Heart left ventricle (tissue), 16 donors: ENCODE measurements at regions not wholly inside any gene's neighbourhood (a gene's known extent, or its start where the extent isn't known, plus 50 kb on each side); places are given as distances from the start of the nearest gene placed in this dataset.

Experiments
- ATAC-seq, 4 donors: fragments of 200-7000 bp; cut with Tn5 transposase; one replicate each; pipeline ENCODE4 v1.9.1; 2020 to 2022; ENCODE audit warnings: moderate library complexity in 4 of 4, mild to moderate bottlenecking in 3 of 4, moderate number of reproducible peaks in 1 of 4
- DNase-seq, 5 donors: peaks; one replicate each; pipeline ENCODE4 v3.0.0-alpha.2; 2020
- H3K27ac ChIP-seq, 12 donors: fragments of 200-600 bp; sonication (generic) in 4 of 12; one replicate each; pipeline versions ENCODE4 v1.5.0 to v1.8.0; 2016 to 2022; ENCODE audit warnings: mild to moderate bottlenecking in 2 of 12
- H3K27me3 ChIP-seq, 9 donors: fragments of 200-600 bp; sonication (generic) in 2 of 9; one replicate each; pipeline versions ENCODE4 v1.5.1 to v1.8.0; 2016 to 2022; ENCODE audit warnings: mild to moderate bottlenecking in 3 of 9
- H3K36me3 ChIP-seq, 9 donors: fragments of 200-600 bp; sonication (generic) in 2 of 9; one replicate each; pipeline versions ENCODE4 v1.5.0 to v1.8.0; 2018 to 2022; ENCODE audit warnings: mild to moderate bottlenecking in 2 of 9
- H3K4me1 ChIP-seq, 12 donors: fragments of 200-600 bp; sonication (generic) in 4 of 12; one replicate each; pipeline versions ENCODE4 v1.5.0 to v1.8.0; 2016 to 2022; ENCODE audit warnings: mild to moderate bottlenecking in 3 of 12
- H3K4me3 ChIP-seq, 12 donors: fragments of 200-600 bp; sonication (generic) in 4 of 12; one replicate each; pipeline versions ENCODE4 v1.5.0 to v1.8.0; 2017 to 2022; ENCODE audit warnings: mild to moderate bottlenecking in 9 of 12, moderate library complexity in 4 of 12
- H3K9me3 ChIP-seq, 12 donors: fragments of 200-600 bp; sonication (generic) in 4 of 12; one replicate each; pipeline versions ENCODE4 v1.5.0 to v1.8.0; 2016 to 2022; ENCODE audit warnings: mild to moderate bottlenecking in 1 of 12
- CTCF ChIP-seq, 12 donors: fragments of 200-600 bp; sonication (generic) in 4 of 12; IDR thresholded peaks; one replicate each; pipeline versions ENCODE4 v1.5.0 to v1.8.0; 2018 to 2022; ENCODE audit warnings: antibody characterized with exemption in 12 of 12, mild to moderate bottlenecking in 5 of 12
- POLR2A ChIP-seq, 2 donors: fragments of 450-650 bp; IDR thresholded peaks; one replicate each; pipeline ENCODE4 v1.6.1; 2017; ENCODE audit warnings: antibody characterized with exemption in 2 of 2, mild to moderate bottlenecking in 2 of 2, moderate library complexity in 2 of 2
- WGBS, 4 donors: extraction: QIAGEN DNeasy Blood & Tissue Kit in 2 of 4; methylation state at CpG; one replicate each; pipeline versions ENCODE4 v1.1.5 to v1.1.7; 2013 to 2018; 5-methylcytosine and 5-hydroxymethylcytosine counted together
- intact Hi-C, 10 donors: fragments of 100-400 bp; cut with DNase I; formaldehyde crosslinking; loops; one replicate each; pipeline versions ENCODE4 v1.11.1 to v1.14.2; 2022
- donor health status: ischemic (EF 13 %, LVEDD 7.1; RV severe dilation, severe dysfunction).
- donor health status: healthy with polysubstance abuse.
- donor health status: DM: no; HTN: yes; CAD: no.
- donor health status: DM: no; HTN: no; CAD: no.
- donor health status: ischemic (EF 25% LVEDD 6.9; RV normal size, moderate dysfunction).
- donor health status: ischemic (EF 25% LVEDD 5.7; RV mildly dilated, moderate dysfunction).
- donor health status: healthy.
- donor health status: DM: yes; HTN: yes; CAD: no.
- donor health status: ischemic (EF 35%, LVEDD 5.7; RV mildly dilated, moderate dysfunction).
- donor health status: nonischemic (EF 11% LVEDD 7.7; RV severe dilation, severe dysfunction).
- donor health status: DM: yes; HTN: yes; CAD: no.
- donor health status: PGD.
- donor health status: ischemic (EF 29% LVEDD 5.4; RV normal size, mild dysfunction).
- donor health status: nonischemic (EF 23%, LVEDD 6.1; RV moderate dilation, normal function).

GRCh38 chr2:58826795-58827194, 585.7 kb upstream of the FANCL start:
- TF ChIP-seq CTCF (IDR thresholded peaks at IDR 0.05) (no peak), POLR2A (IDR thresholded peaks at IDR 0.05) (no peak)
- intact Hi-C loops: no loop called here
- Histone ChIP-seq H3K27me3 (no peaks in the 10 kb centered on the region), H3K4me1 (no peaks in the 10 kb centered on the region), H3K36me3 (no peaks in the 10 kb centered on the region), H3K4me3 (no peak overlapping the region), H3K27ac (no peak overlapping the region), H3K9me3 (peaks cover 0 to 54% (median 33%) of the 10 kb centered on the region in 12 donors)
- no peak for DNase-seq
- WGBS, 4 donors: 89 to 96% (median 90%) methylated on average over 2 of the region's 2 CpGs
- ATAC-seq: no peak

- H3K36me3 ChIP-seq: no peaks in the 10 kb centered on the region
- ATAC-seq (no peak), DNase-seq (no peak)
- H3K27ac ChIP-seq: no peak overlapping the region
- H3K27me3 ChIP-seq: no peaks in the 10 kb centered on the region
- TF ChIP-seq POLR2A (IDR thresholded peaks at IDR 0.05) (no peak), CTCF (IDR thresholded peaks at IDR 0.05) (no peak)
- 55 to 65% (median 61%) methylated on average over 4 of the region's 4 CpGs for WGBS, 4 donors
- H3K4me3 ChIP-seq: no peak overlapping the region
- intact Hi-C loops: no loop called here
- H3K4me1 ChIP-seq: no peaks in the 10 kb centered on the region
- no peaks in the 10 kb centered on the region for H3K9me3 ChIP-seq
Measured at GRCh38 chr2:58812771-58813344, 571.7 kb upstream of the FANCL start.

GRCh38 chr2:58805126-58805525, 564.0 kb upstream of the FANCL start:
- DNase-seq (no peak), ATAC-seq (no peak)
- Histone ChIP-seq H3K9me3 (no peaks in the 10 kb centered on the region), H3K36me3 (no peaks in the 10 kb centered on the region), H3K27me3 (no peaks in the 10 kb centered on the region), H3K4me3 (no peak overlapping the region), H3K4me1 (no peaks in the 10 kb centered on the region), H3K27ac (no peak overlapping the region)
- TF ChIP-seq POLR2A (IDR thresholded peaks at IDR 0.05): no peak
- no peak for TF ChIP-seq CTCF (IDR thresholded peaks at IDR 0.05)
- intact Hi-C loops: no loop called here
- WGBS, 4 donors: 58 to 77% (median 62%) methylated on average over 1 of the region's 1 CpG

- intact Hi-C loops: no loop called here
- H3K36me3 ChIP-seq: no peaks in the 10 kb centered on the region
- no peak overlapping the region for H3K27ac ChIP-seq
- H3K9me3 ChIP-seq: no peaks in the 10 kb centered on the region
- no peaks in the 10 kb centered on the region for H3K4me1 ChIP-seq
- ATAC-seq: no peak
- H3K4me3 ChIP-seq: no peak overlapping the region
- no peak for TF ChIP-seq CTCF (IDR thresholded peaks at IDR 0.05)
- no peak for DNase-seq
- no peaks in the 10 kb centered on the region for H3K27me3 ChIP-seq
- 63 to 79% (median 64%) methylated on average over 2 of the region's 2 CpGs for WGBS, 4 donors
Measured at GRCh38 chr2:58803192-58803591, 562.1 kb upstream of the FANCL start.
